Caco-2 (cell line): ENCODE measurements at regions not wholly inside any gene's neighbourhood (a gene's known extent, or its start where the extent isn't known, plus 50 kb on each side); places are given as distances from the start of the nearest gene placed in this dataset.

Experiments used
- BruUV-seq: library from RNA; stranded (reverse); fragments of 400-500 nt; replicated peaks from 2 replicates; lab custom pipeline; 2021; lab: Mats Ljungman, UMichigan
- CTCF ChIA-PET: fragments of 300-600 bp; sonication (Branson Sonifier 250); formaldehyde crosslinking; loops from one replicate; lab custom pipeline; 2022; ENCODE audit warnings: antibody characterized with exemption; lab: Charles Lee
- POLR2A ChIA-PET: fragments of 300-600 bp; sonication (Branson Sonifier 250); formaldehyde crosslinking; loops from one replicate; lab custom pipeline; 2022; ENCODE audit warnings: antibody characterized with exemption; lab: Charles Lee
- DNase-seq, 2 experiments: peaks; one replicate each; pipeline versions ENCODE4 v3.0.0 to v3.0.0-alpha.2; 2020 to 2022
- H3K27me3 ChIP-seq: replicated peaks from 2 replicates; pipeline ENCODE4 v1.6.0; 2011; ENCODE audit warnings: low read length; ENCODE audit not compliant: control insufficient read depth, insufficient read depth
- H3K36me3 ChIP-seq: 2 replicates; pipeline ENCODE4 v1.5.1; 2011; ENCODE audit warnings: low read length; ENCODE audit not compliant: control insufficient read depth, insufficient read depth
- H3K4me1 ChIP-seq: fragments of 250-450 bp; sonication (Bioruptor Pico); 2 replicates; pipeline ENCODE4 v1.5.1; 2020; ENCODE audit warnings: mild to moderate bottlenecking
- H3K4me3 ChIP-seq: 2 replicates; pipeline ENCODE4 v1.5.1; 2011; ENCODE audit warnings: low read depth, mild to moderate bottlenecking, control low read depth, low read length
- H3K9me3 ChIP-seq: fragments of 250-450 bp; sonication (Bioruptor Pico); 2 replicates; pipeline ENCODE4 v1.5.1; 2020; ENCODE audit warnings: mild to moderate bottlenecking, moderate library complexity
- H3K27ac Mint-ChIP-seq: one replicate; pipeline ENCODE4 v1.8.0; 2022; ENCODE audit warnings: mixed read lengths; ENCODE audit not compliant: unreplicated experiment
- H3K27me3 Mint-ChIP-seq: one replicate; pipeline ENCODE4 v1.8.0; 2022; ENCODE audit warnings: mixed read lengths; ENCODE audit not compliant: insufficient read depth, unreplicated experiment
- H3K36me3 Mint-ChIP-seq: one replicate; pipeline ENCODE4 v1.8.0; 2022; ENCODE audit warnings: mild to moderate bottlenecking, mixed read lengths; ENCODE audit not compliant: insufficient read depth, unreplicated experiment
- H3K4me1 Mint-ChIP-seq: one replicate; pipeline ENCODE4 v1.8.0; 2022; ENCODE audit warnings: low read depth, mixed read lengths; ENCODE audit not compliant: unreplicated experiment
- H3K4me3 Mint-ChIP-seq: one replicate; pipeline ENCODE4 v1.8.0; 2022; ENCODE audit warnings: mild to moderate bottlenecking, moderate library complexity, mixed read lengths; ENCODE audit not compliant: unreplicated experiment
- H3K9me3 Mint-ChIP-seq: one replicate; pipeline ENCODE4 v1.8.0; 2022; ENCODE audit warnings: mixed read lengths; ENCODE audit not compliant: unreplicated experiment
- CTCF ChIP-seq, 2 experiments: fragments of 200-600 bp in 1 of 2; IDR thresholded peaks; 1 replicate in 1 of 2; 2 replicates in 1 of 2; pipeline versions ENCODE4 v1.5.1 to v1.8.0; 2011 to 2022; ENCODE audit warnings: antibody characterized with exemption in 1 of 2, control low read depth in 1 of 2, inconsistent platforms in 1 of 2, low read depth in 1 of 2, low read length in 1 of 2, mild to moderate bottlenecking in 1 of 2, moderate library complexity in 1 of 2; ENCODE audit not compliant: insufficient read depth in 1 of 2, severe bottlenecking in 1 of 2, unreplicated experiment in 1 of 2
- intact Hi-C: fragments of 100-400 bp; cut with micrococcal nuclease; formaldehyde crosslinking; loops from one replicate; pipeline ENCODE4 v1.10.0; 2022; ENCODE audit not compliant: unreplicated experiment

GRCh38 chr6:56314683-56315523 lies 67.5 kb upstream of the COL21A1 start:
- no peaks in the 10 kb centered on the region for H3K9me3 ChIP-seq
- no peaks in the 10 kb centered on the region for H3K36me3 Mint-ChIP-seq
- intact Hi-C loops: loop anchor here (1.0 to 2.0 kb wide), 2 partner anchors 44 to 278 kb away; no protein-coding TSS in a partner anchor
- DNase-seq: peak; percentile 35 to 60
- ChIA-PET POLR2A (no interaction called here), CTCF (no interaction called here)
- H3K27me3 Mint-ChIP-seq: no peaks in the 10 kb centered on the region
- H3K27ac Mint-ChIP-seq: no peak overlapping the region
- H3K4me3 Mint-ChIP-seq: no peak overlapping the region
- BruUV-seq: no TSS peak
- H3K27me3 ChIP-seq: no peaks in the 10 kb centered on the region
- no peaks in the 10 kb centered on the region for H3K36me3 ChIP-seq
- TF ChIP-seq CTCF (IDR thresholded peaks at IDR 0.05; ENCODE audit: insufficient read depth in 1 of 2, low read depth in 1 of 2, low read length in 1 of 2, severe bottlenecking in 1 of 2, unreplicated experiment in 1 of 2): peak; percentile 72 to 76
- no peaks in the 10 kb centered on the region for H3K4me1 ChIP-seq
- H3K9me3 Mint-ChIP-seq: no peaks in the 10 kb centered on the region
- H3K4me1 Mint-ChIP-seq: peaks cover 8% of the 10 kb centered on the region
- H3K4me3 ChIP-seq: no peak overlapping the region

- Histone ChIP-seq H3K27me3 (no peaks in the 10 kb centered on the region), H3K4me1 (no peaks in the 10 kb centered on the region), H3K36me3 (no peaks in the 10 kb centered on the region), H3K9me3 (no peaks in the 10 kb centered on the region), H3K4me3 (no peak overlapping the region)
- no peaks in the 10 kb centered on the region for H3K36me3 Mint-ChIP-seq
- ChIA-PET CTCF (no interaction called here), POLR2A (no interaction called here)
- no peak overlapping the region for H3K4me3 Mint-ChIP-seq
- no TSS peak for BruUV-seq
- H3K27me3 Mint-ChIP-seq: no peaks in the 10 kb centered on the region
- intact Hi-C loops: no loop called here
- peaks cover 7% of the 10 kb centered on the region for H3K4me1 Mint-ChIP-seq
- no peak for DNase-seq
- no peaks in the 10 kb centered on the region for H3K9me3 Mint-ChIP-seq
- no peak overlapping the region for H3K27ac Mint-ChIP-seq
- no peak for TF ChIP-seq CTCF (IDR thresholded peaks at IDR 0.05; ENCODE audit: insufficient read depth in 1 of 2, low read depth in 1 of 2, low read length in 1 of 2, severe bottlenecking in 1 of 2, unreplicated experiment in 1 of 2)
Measured at GRCh38 chr6:56311533-56312448, 64.4 kb upstream of the COL21A1 start.

DNA sequence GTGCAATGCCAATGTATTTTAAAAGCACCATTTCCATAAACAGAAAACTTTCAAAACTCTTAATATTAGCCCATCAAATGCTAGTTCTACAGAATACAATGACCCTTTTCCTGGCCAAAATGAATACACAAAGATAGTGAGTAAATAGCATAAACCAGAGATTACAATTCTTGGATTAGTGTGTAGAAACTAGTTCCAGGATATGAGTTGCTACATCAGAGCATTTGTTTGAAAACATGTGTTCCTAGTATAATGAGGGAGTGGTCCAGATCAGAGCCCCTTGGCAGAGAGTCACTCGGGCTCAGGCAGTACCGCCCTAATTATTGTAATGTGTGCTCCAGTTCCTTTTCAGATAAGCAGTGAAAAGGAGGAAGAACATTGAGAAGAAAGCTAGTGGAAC lies 63.7 kb upstream of the COL21A1 start:
- no peaks in the 10 kb centered on the region for H3K9me3 Mint-ChIP-seq
- no peaks in the 10 kb centered on the region for H3K36me3 ChIP-seq
- H3K36me3 Mint-ChIP-seq: no peaks in the 10 kb centered on the region
- H3K9me3 ChIP-seq: no peaks in the 10 kb centered on the region
- intact Hi-C loops: no loop called here
- no TSS peak for BruUV-seq
- ChIA-PET CTCF (no interaction called here), POLR2A (no interaction called here)
- no peaks in the 10 kb centered on the region for H3K27me3 ChIP-seq
- H3K4me3 ChIP-seq: no peak overlapping the region
- no peaks in the 10 kb centered on the region for H3K4me1 ChIP-seq
- TF ChIP-seq CTCF (IDR thresholded peaks at IDR 0.05; ENCODE audit: insufficient read depth in 1 of 2, low read depth in 1 of 2, low read length in 1 of 2, severe bottlenecking in 1 of 2, unreplicated experiment in 1 of 2): no peak
- no peak for DNase-seq
- H3K4me3 Mint-ChIP-seq: no peak overlapping the region
- H3K27me3 Mint-ChIP-seq: peaks cover 3% of the 10 kb centered on the region
- H3K4me1 Mint-ChIP-seq: peaks cover 7% of the 10 kb centered on the region
- H3K27ac Mint-ChIP-seq: no peak overlapping the region
